ENCODE measurements at regions not wholly inside any gene's neighbourhood (a gene's known extent, or its start where the extent isn't known, plus 50 kb on each side); places are given as distances from the start of the nearest gene placed in this dataset.
A peak's percentile ranks its signal among the peaks of the same experiment; 100 is the strongest.
"Not testable (repeated sequence)": the region's sequence is repeated elsewhere in the genome, so short reads cannot be mapped to it uniquely, and the experiment has no call there.

GRCh38 chr2:113337809-113338208 lies 59.1 kb upstream of the PAX8 start:
- DNase-seq: no peak

GRCh38 chr2:113336040-113336439 lies 57.3 kb upstream of the PAX8 start:
- peak; percentile 21 to 67 for DNase-seq

- no peak for DNase-seq
Observed at GRCh38 chr2:113334147-113334546, 55.4 kb upstream of the PAX8 start.

- not testable (repeated sequence) for DNase-seq
Observed at GRCh38 chr2:113333735-113334134, 55.0 kb upstream of the PAX8 start.

GRCh38 chr2:113330060-113330767 lies 51.5 kb upstream of the PAX8 start:
- DNase-seq: not testable (repeated sequence)

GRCh38 chr2:113328973-113329372 lies 50.3 kb upstream of the PAX8 start:
- not testable (repeated sequence) for DNase-seq

- not testable (repeated sequence) for DNase-seq
Observed at GRCh38 chr2:113328572-113328971, 49.9 kb upstream of the PAX8 start.
